OCI-LY7 (cell line): ENCODE measurements at regions not wholly inside any gene's neighbourhood (a gene's known extent, or its start where the extent isn't known, plus 50 kb on each side); places are given as distances from the start of the nearest gene placed in this dataset.

ENCODE experiments used
- BruUV-seq: library from RNA; stranded (reverse); fragments of 400-500 nt; replicated peaks from 2 replicates; lab custom pipeline; 2021; lab: Mats Ljungman, UMichigan
- CTCF ChIA-PET: fragments of 300-600 bp; sonication (Branson Sonifier 250); formaldehyde crosslinking; loops from one replicate; lab custom pipeline; 2022; ENCODE audit warnings: antibody characterized with exemption; ENCODE audit not compliant: unreplicated experiment; lab: Charles Lee
- POLR2A ChIA-PET: fragments of 300-600 bp; sonication (Branson Sonifier 250); formaldehyde crosslinking; loops from one replicate; lab custom pipeline; 2022; ENCODE audit warnings: antibody characterized with exemption; lab: Charles Lee
- DNase-seq: peaks from one replicate; pipeline ENCODE4 v3.0.0-alpha.2; 2015; ENCODE audit warnings: low spot score
- H2AFZ ChIP-seq: fragments of 200-600 bp; sonication (generic), shearing (Covaris generic); 2 replicates; pipeline ENCODE4 v1.6.1; 2014; ENCODE audit warnings: mild to moderate bottlenecking, antibody characterized with exemption, low read length, moderate library complexity
- H3K27ac ChIP-seq: fragments of 200-600 bp; sonication (generic); 2 replicates; pipeline ENCODE4 v1.5.1; 2014; ENCODE audit warnings: mixed run types, low read depth, mild to moderate bottlenecking, moderate library complexity, low read length, inconsistent platforms; ENCODE audit not compliant: poor library complexity, severe bottlenecking
- H3K36me3 ChIP-seq: fragments of 200-600 bp; sonication (generic); 2 replicates; pipeline ENCODE4 v1.6.1; 2014; ENCODE audit warnings: mild to moderate bottlenecking, antibody characterized with exemption, low read length, moderate library complexity, mixed read lengths; ENCODE audit not compliant: insufficient read depth
- H3K4me1 ChIP-seq: fragments of 200-600 bp; sonication (generic); 2 replicates; pipeline ENCODE4 v1.5.1; 2014; ENCODE audit warnings: mild to moderate bottlenecking, low read length; ENCODE audit not compliant: insufficient read depth, poor library complexity, severe bottlenecking
- H3K4me2 ChIP-seq: fragments of 200-600 bp; sonication (generic); 2 replicates; pipeline ENCODE4 v1.6.1; 2014; ENCODE audit warnings: mild to moderate bottlenecking, low read length
- H3K4me3 ChIP-seq: fragments of 200-600 bp; sonication (generic); 2 replicates; pipeline ENCODE4 v1.5.1; 2014; ENCODE audit warnings: mild to moderate bottlenecking, low read depth, low read length; ENCODE audit not compliant: poor library complexity, severe bottlenecking
- H3K79me2 ChIP-seq: fragments of 200-600 bp; sonication (generic); 2 replicates; pipeline ENCODE4 v1.6.1; 2016; ENCODE audit warnings: low read depth, mild to moderate bottlenecking, low read length, moderate library complexity, mixed read lengths; ENCODE audit not compliant: insufficient read depth
- H3K9me2 ChIP-seq: fragments of 200-600 bp; sonication (generic); 2 replicates; pipeline ENCODE4 v1.6.1; 2016; ENCODE audit warnings: mild to moderate bottlenecking, low read length, mixed read lengths; ENCODE audit not compliant: insufficient read depth
- H3K9me3 ChIP-seq: fragments of 200-600 bp; sonication (generic); 2 replicates; pipeline ENCODE4 v1.6.1; 2014; ENCODE audit warnings: mild to moderate bottlenecking, mixed run types, low read length, mixed read lengths
- H4K20me1 ChIP-seq: fragments of 200-600 bp; sonication (generic); 2 replicates; pipeline ENCODE4 v1.6.1; 2014; ENCODE audit warnings: mild to moderate bottlenecking, antibody characterized with exemption, low read length, moderate library complexity, mixed read lengths; ENCODE audit not compliant: insufficient read depth
- CTCF ChIP-seq: fragments of 200-600 bp; sonication (generic); conservative IDR thresholded peaks from 2 replicates; pipeline ENCODE4 v1.5.1; 2014; ENCODE audit warnings: mild to moderate bottlenecking, antibody characterized with exemption, low read length, moderate library complexity, mixed read lengths
- EZH2phosphoT487 ChIP-seq: fragments of 200-600 bp; sonication (generic); IDR thresholded peaks from 2 replicates; pipeline ENCODE4 v1.6.1; 2018; ENCODE audit warnings: low read depth, borderline replicate concordance, mild to moderate bottlenecking, mixed run types, antibody characterized with exemption, low read length, moderate library complexity, mixed read lengths
- intact Hi-C: fragments of 100-400 bp; cut with micrococcal nuclease; formaldehyde crosslinking; loops from one replicate; pipeline ENCODE4 v1.10.0; 2022; ENCODE audit not compliant: unreplicated experiment

GRCh38 chr14:28142400-28143015 is 624.1 kb upstream of the FOXG1 start:
- Histone ChIP-seq H2AFZ (no peak overlapping the region), H3K9me2 (no peaks in the 10 kb centered on the region), H3K4me1 (no peaks in the 10 kb centered on the region), H3K79me2 (no peaks in the 10 kb centered on the region), H3K9me3 (peaks cover 13% of the 10 kb centered on the region; the same call in 1 of the 2 replicates), H3K4me2 (no peak overlapping the region), H3K36me3 (no peaks in the 10 kb centered on the region), H4K20me1 (no peaks in the 10 kb centered on the region), H3K4me3 (no peak overlapping the region), H3K27ac (no peak overlapping the region)
- CTCF ChIA-PET: no interaction called here
- intact Hi-C loops: no loop called here
- BruUV-seq: no TSS peak
- no peak for DNase-seq
- TF ChIP-seq EZH2phosphoT487 (no peak), CTCF (no peak)
- POLR2A ChIA-PET: no interaction called here

- intact Hi-C loops: no loop called here
- 0 out of 2 replicates have a peak, but pooled peaks cover 13% of the 10 kb centered on the region for H3K9me3 ChIP-seq
- H3K27ac ChIP-seq: no peak overlapping the region
- POLR2A ChIA-PET: no interaction called here
- H4K20me1 ChIP-seq: no peaks in the 10 kb centered on the region
- CTCF ChIA-PET: no interaction called here
- H3K36me3 ChIP-seq: no peaks in the 10 kb centered on the region
- no peaks in the 10 kb centered on the region for H3K4me1 ChIP-seq
- no peak overlapping the region for H3K4me3 ChIP-seq
- TF ChIP-seq CTCF (no peak), EZH2phosphoT487 (no peak)
- H2AFZ ChIP-seq: no peak overlapping the region
- no peak for DNase-seq
- no peak overlapping the region for H3K4me2 ChIP-seq
- no peaks in the 10 kb centered on the region for H3K9me2 ChIP-seq
- no TSS peak for BruUV-seq
- no peaks in the 10 kb centered on the region for H3K79me2 ChIP-seq
Observed at GRCh38 chr14:28143316-28143715, 623.3 kb upstream of the FOXG1 start.

GRCh38 chr14:28151926-28152325 is 614.7 kb upstream of the FOXG1 start:
- intact Hi-C loops: no loop called here
- no peaks in the 10 kb centered on the region for H3K9me3 ChIP-seq
- H3K4me2 ChIP-seq: no peak overlapping the region
- no peaks in the 10 kb centered on the region for H4K20me1 ChIP-seq
- no peak for TF ChIP-seq CTCF
- TF ChIP-seq EZH2phosphoT487: no peak
- H3K27ac ChIP-seq: no peak overlapping the region
- H2AFZ ChIP-seq: no peak overlapping the region
- H3K79me2 ChIP-seq: no peaks in the 10 kb centered on the region
- H3K4me3 ChIP-seq: no peak overlapping the region
- H3K36me3 ChIP-seq: no peaks in the 10 kb centered on the region
- ChIA-PET POLR2A (no interaction called here), CTCF (no interaction called here)
- H3K9me2 ChIP-seq: no peaks in the 10 kb centered on the region
- no peaks in the 10 kb centered on the region for H3K4me1 ChIP-seq
- BruUV-seq: no TSS peak
- DNase-seq: no peak
